Tibial nerve (tissue), 4 donors: ENCODE measurements at regions not wholly inside any gene's neighbourhood (a gene's known extent, or its start where the extent isn't known, plus 50 kb on each side); places are given as distances from the start of the nearest gene placed in this dataset.

ENCODE experiments used
- DNase-seq, 2 donors: peaks; one replicate each; pipeline ENCODE4 v3.0.0-alpha.2; 2019; ENCODE audit warnings: low spot score in 2 of 2
- H3K27ac ChIP-seq, 4 donors: fragments of 200-600 bp; sonication (generic) in 3 of 4; one replicate each; pipeline ENCODE4 v1.5.1; 2017 to 2019; ENCODE audit warnings: mild to moderate bottlenecking in 1 of 4
- H3K27me3 ChIP-seq, 2 donors: fragments of 200-600 bp; sonication (generic) in 1 of 2; one replicate each; pipeline versions ENCODE4 v1.5.1 to v1.6.0; 2017 to 2019
- H3K36me3 ChIP-seq, 3 donors: fragments of 200-600 bp; sonication (generic); one replicate each; pipeline ENCODE4 v1.5.1; 2018 to 2019
- H3K4me1 ChIP-seq, 4 donors: fragments of 200-600 bp; sonication (generic) in 3 of 4; one replicate each; pipeline ENCODE4 v1.5.1; 2017 to 2019
- H3K4me3 ChIP-seq, 4 donors: fragments of 200-600 bp; sonication (generic) in 3 of 4; one replicate each; pipeline ENCODE4 v1.5.1; 2017 to 2019; ENCODE audit warnings: mild to moderate bottlenecking in 1 of 4, moderate library complexity in 1 of 4
- H3K9me3 ChIP-seq, 4 donors: fragments of 200-600 bp; sonication (generic) in 3 of 4; one replicate each; pipeline ENCODE4 v1.5.1; 2017 to 2019
- CTCF ChIP-seq, 5 experiments: fragments of 200-600 bp in 3 of 5; fragments of 450-650 bp in 2 of 5; sonication (generic) in 3 of 5; IDR thresholded peaks; one replicate each; pipeline ENCODE4 v1.5.1; 2016 to 2019; ENCODE audit warnings: antibody characterized with exemption in 5 of 5, mild to moderate bottlenecking in 3 of 5, moderate library complexity in 2 of 5
- EP300 ChIP-seq, 2 donors: sonication (generic); formaldehyde crosslinking; IDR thresholded peaks; one replicate each; pipeline ENCODE4 v1.6.1; 2017; ENCODE audit warnings: antibody characterized with exemption in 2 of 2, mild to moderate bottlenecking in 1 of 2
- POLR2A ChIP-seq, 2 donors: fragments of 450-650 bp; IDR thresholded peaks; one replicate each; pipeline ENCODE4 v1.6.1; 2017; ENCODE audit warnings: antibody characterized with exemption in 2 of 2, mild to moderate bottlenecking in 2 of 2, moderate library complexity in 2 of 2
- WGBS, 2 donors: methylation state at CpG; one replicate each; pipeline ENCODE4 v1.1.5; 2018; 5-methylcytosine and 5-hydroxymethylcytosine counted together

DNA sequence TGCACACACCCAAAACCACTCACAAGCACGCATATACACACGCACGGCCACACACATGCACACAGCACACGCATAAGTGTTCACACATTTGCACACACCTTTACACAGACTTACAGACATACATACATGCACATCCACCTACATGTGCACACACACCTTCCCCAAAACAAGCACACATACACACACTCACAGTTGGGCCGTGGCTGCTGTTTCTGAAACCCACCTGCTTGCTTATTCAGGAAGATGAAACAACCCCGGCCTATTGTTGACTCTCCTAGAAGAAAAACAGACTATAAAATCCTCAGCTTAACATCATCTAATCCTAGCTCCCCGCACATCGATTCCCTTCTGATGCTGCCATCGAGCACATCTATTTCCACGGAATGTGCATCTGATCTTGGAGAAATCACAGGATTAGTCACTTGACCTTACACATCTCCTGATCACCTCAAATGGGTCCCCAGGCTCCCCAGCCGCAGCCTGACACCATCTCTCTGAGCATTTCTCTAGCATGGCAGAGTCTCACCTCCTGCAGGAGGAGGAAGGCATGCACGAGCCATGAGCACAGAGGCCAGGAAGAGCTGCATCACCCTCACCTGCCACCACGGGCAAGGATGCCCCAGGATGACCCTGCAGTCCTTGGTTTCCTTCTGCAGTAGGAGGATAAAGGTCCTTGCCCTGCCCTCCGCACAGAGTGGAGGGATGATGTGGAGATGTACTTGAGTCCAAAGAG is 105.8 kb upstream of the CDH5 start:
- no peak for TF ChIP-seq POLR2A (IDR thresholded peaks at IDR 0.05)
- TF ChIP-seq CTCF (IDR thresholded peaks at IDR 0.05): no peak
- TF ChIP-seq EP300 (IDR thresholded peaks at IDR 0.05): no peak

GRCh38 chr16:66258916-66259845 is 107.3 kb upstream of the CDH5 start:
- 87 to 90% methylated on average over 4 to 6 of the region's 6 CpGs for WGBS, 2 donors
- H3K36me3 ChIP-seq: no peaks in the 10 kb centered on the region
- H3K4me3 ChIP-seq: no peak overlapping the region
- peaks cover 0 to 43% (median 5%) of the 10 kb centered on the region in 4 donors for H3K4me1 ChIP-seq
- TF ChIP-seq POLR2A (IDR thresholded peaks at IDR 0.05) (no peak), CTCF (IDR thresholded peaks at IDR 0.05) (no peak)
- H3K27me3 ChIP-seq: no peaks in the 10 kb centered on the region
- no peak overlapping the region for H3K27ac ChIP-seq
- H3K9me3 ChIP-seq: no peaks in the 10 kb centered on the region
- no peak for DNase-seq

More for the DNA sequence above, 105.8 kb upstream of the CDH5 start:
- Histone ChIP-seq H3K36me3 (no peaks in the 10 kb centered on the region), H3K9me3 (no peaks in the 10 kb centered on the region), H3K4me3 (no peak overlapping the region), H3K27me3 (no peaks in the 10 kb centered on the region), H3K27ac (no peak overlapping the region), H3K4me1 (peaks cover 0 to 57% (median 5%) of the 10 kb centered on the region in 4 donors)
- WGBS, 2 donors: 79 to 84% methylated on average over 14 of the region's 14 CpGs
- no peak for DNase-seq

- H3K9me3 ChIP-seq: no peaks in the 10 kb centered on the region
- no peaks in the 10 kb centered on the region for H3K36me3 ChIP-seq
- no peaks in the 10 kb centered on the region for H3K27me3 ChIP-seq
- 80 to 88% methylated on average over 1 of the region's 1 CpG for WGBS, 2 donors
- no peak overlapping the region for H3K27ac ChIP-seq
- DNase-seq: no peak
- TF ChIP-seq EP300 (IDR thresholded peaks at IDR 0.05) (no peak), POLR2A (IDR thresholded peaks at IDR 0.05) (no peak), CTCF (IDR thresholded peaks at IDR 0.05) (no peak)
- no peak overlapping the region for H3K4me3 ChIP-seq
- H3K4me1 ChIP-seq: peaks cover 0 to 32% (median 4%) of the 10 kb centered on the region in 4 donors
These were observed 109.6 kb upstream of the CDH5 start for GRCh38 chr16:66256919-66257318.

DNA sequence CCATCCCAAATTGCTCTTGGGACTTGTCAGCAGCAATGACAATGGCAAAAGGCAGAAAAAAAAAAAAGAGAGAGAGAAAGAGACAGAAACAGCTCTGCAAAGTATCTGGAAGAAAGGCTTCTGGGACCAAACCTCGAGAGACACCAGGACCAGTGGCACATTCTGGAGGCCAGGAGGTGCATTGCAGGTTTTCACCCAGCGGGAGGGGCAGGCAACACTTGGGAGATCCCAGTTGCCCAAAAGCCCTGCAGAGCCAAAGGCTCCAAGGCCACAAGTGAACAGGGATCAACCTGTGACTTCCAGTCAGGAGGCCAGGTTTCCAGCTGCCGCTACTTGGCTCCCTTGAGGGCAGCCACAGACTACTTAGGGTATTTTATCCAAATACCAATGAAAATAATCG is 110.8 kb upstream of the CDH5 start:
- no peak for DNase-seq
- no peaks in the 10 kb centered on the region for H3K9me3 ChIP-seq
- no peak overlapping the region for H3K27ac ChIP-seq
- TF ChIP-seq CTCF (IDR thresholded peaks at IDR 0.05) (no peak), EP300 (IDR thresholded peaks at IDR 0.05) (no peak), POLR2A (IDR thresholded peaks at IDR 0.05) (no peak)
- no peaks in the 10 kb centered on the region for H3K27me3 ChIP-seq
- H3K36me3 ChIP-seq: no peaks in the 10 kb centered on the region
- WGBS, 2 donors: 74 to 85% methylated on average over 4 of the region's 4 CpGs
- H3K4me3 ChIP-seq: no peak overlapping the region
- H3K4me1 ChIP-seq: peaks cover 0 to 33% (median 13%) of the 10 kb centered on the region in 4 donors

- TF ChIP-seq CTCF (IDR thresholded peaks at IDR 0.05) (no peak), POLR2A (IDR thresholded peaks at IDR 0.05) (no peak)
- Histone ChIP-seq H3K4me1 (peaks cover 0 to 41% (median 18%) of the 10 kb centered on the region in 4 donors), H3K4me3 (no peak overlapping the region), H3K36me3 (no peaks in the 10 kb centered on the region), H3K27ac (no peak overlapping the region), H3K27me3 (no peaks in the 10 kb centered on the region), H3K9me3 (no peaks in the 10 kb centered on the region)
- DNase-seq: no peak
- WGBS, 2 donors: 51 to 64% methylated on average over 2 of the region's 2 CpGs
These were observed 111.7 kb upstream of the CDH5 start for GRCh38 chr16:66254751-66255150.
